ENCODE measurements at regions not wholly inside any gene's neighbourhood (a gene's known extent, or its start where the extent isn't known, plus 50 kb on each side); places are given as distances from the start of the nearest gene placed in this dataset.

- TF ChIP-seq CTCF (IDR thresholded peaks at IDR 0.05; ENCODE audit: poor library complexity) (no peak), EZH2 (IDR thresholded peaks at IDR 0.05; ENCODE audit: borderline replicate concordance) (no peak), EZH2phosphoT487 (IDR thresholded peaks at IDR 0.05; ENCODE audit: low read depth, severe bottlenecking, unreplicated experiment) (no peak)
These were observed 97.5 kb downstream of the VCPKMT start for GRCh38 chr14:50018933-50019210.
